Rectal smooth muscle tissue (tissue), 1 donor: ENCODE measurements at regions not wholly inside any gene's neighbourhood (a gene's known extent, or its start where the extent isn't known, plus 50 kb on each side); places are given as distances from the start of the nearest gene placed in this dataset.
"Not testable (repeated sequence)": the region's sequence is repeated elsewhere in the genome, so short reads cannot be mapped to it uniquely, and the experiment has no call there.

ENCODE experiments used
- H3K27ac ChIP-seq: one replicate; pipeline ENCODE4 v1.7.0; 2013; ENCODE audit warnings: low read depth, low read length, inconsistent platforms
- H3K27me3 ChIP-seq: one replicate; pipeline ENCODE4 v1.7.0; 2013; ENCODE audit warnings: low read length; ENCODE audit not compliant: control insufficient read depth, insufficient read depth
- H3K36me3 ChIP-seq: one replicate; pipeline ENCODE4 v1.7.0; 2013; ENCODE audit warnings: low read length; ENCODE audit not compliant: control insufficient read depth, insufficient read depth
- H3K4me1 ChIP-seq: one replicate; pipeline ENCODE4 v1.7.0; 2013; ENCODE audit warnings: low read length; ENCODE audit not compliant: control insufficient read depth, insufficient read depth
- H3K4me3 ChIP-seq: one replicate; pipeline ENCODE4 v1.7.0; 2013; ENCODE audit warnings: low read length
- H3K9ac ChIP-seq: one replicate; pipeline ENCODE4 v1.7.0; 2013; ENCODE audit warnings: low read length

- not testable (repeated sequence) for H3K27ac ChIP-seq, H3K36me3 ChIP-seq, H3K27me3 ChIP-seq, H3K4me1 ChIP-seq, H3K4me3 ChIP-seq, H3K9ac ChIP-seq
Observed at GRCh38 chr14:48260394-48261295, 585.2 kb upstream of the MDGA2 start.

- H3K9ac ChIP-seq, H3K4me3 ChIP-seq, H3K36me3 ChIP-seq, H3K27ac ChIP-seq, H3K4me1 ChIP-seq, H3K27me3 ChIP-seq: not testable (repeated sequence)
Observed at GRCh38 chr14:48259876-48260275, 584.5 kb upstream of the MDGA2 start.

- H3K36me3 ChIP-seq, H3K27ac ChIP-seq, H3K4me1 ChIP-seq, H3K27me3 ChIP-seq, H3K4me3 ChIP-seq, H3K9ac ChIP-seq: not testable (repeated sequence)
Observed at GRCh38 chr14:48259232-48259631, 583.8 kb upstream of the MDGA2 start.

GRCh38 chr14:48258703-48259102, 583.3 kb upstream of the MDGA2 start:
- H3K27ac ChIP-seq, H3K4me1 ChIP-seq, H3K36me3 ChIP-seq, H3K27me3 ChIP-seq, H3K4me3 ChIP-seq, H3K9ac ChIP-seq: not testable (repeated sequence)

GRCh38 chr14:48253020-48253419, 577.6 kb upstream of the MDGA2 start:
- Histone ChIP-seq H3K9ac (no peak overlapping the region), H3K4me3 (no peak overlapping the region), H3K27me3 (no peaks in the 10 kb centered on the region), H3K4me1 (no peaks in the 10 kb centered on the region), H3K36me3 (no peaks in the 10 kb centered on the region), H3K27ac (no peak overlapping the region)

GRCh38 chr14:48251290-48251689, 575.9 kb upstream of the MDGA2 start:
- no peaks in the 10 kb centered on the region for H3K27me3 ChIP-seq
- no peaks in the 10 kb centered on the region for H3K4me1 ChIP-seq
- H3K4me3 ChIP-seq, result no peak overlapping the region
- no peaks in the 10 kb centered on the region for H3K36me3 ChIP-seq
- no peak overlapping the region for H3K27ac ChIP-seq
- H3K9ac ChIP-seq, result no peak overlapping the region

- Histone ChIP-seq H3K4me3 (no peak overlapping the region), H3K27me3 (no peaks in the 10 kb centered on the region), H3K36me3 (no peaks in the 10 kb centered on the region), H3K27ac (no peak overlapping the region), H3K4me1 (no peaks in the 10 kb centered on the region), H3K9ac (no peak overlapping the region)
Observed at GRCh38 chr14:48250575-48250974, 575.2 kb upstream of the MDGA2 start.

- Histone ChIP-seq H3K4me1 (no peaks in the 10 kb centered on the region), H3K36me3 (no peaks in the 10 kb centered on the region), H3K4me3 (no peak overlapping the region), H3K27ac (no peak overlapping the region), H3K9ac (no peak overlapping the region), H3K27me3 (no peaks in the 10 kb centered on the region)
Observed at GRCh38 chr14:48247977-48248376, 572.6 kb upstream of the MDGA2 start.

GRCh38 chr14:48243900-48244299, 568.5 kb upstream of the MDGA2 start:
- Histone ChIP-seq H3K4me3 (no peak overlapping the region), H3K27ac (no peak overlapping the region), H3K9ac (no peak overlapping the region), H3K36me3 (no peaks in the 10 kb centered on the region), H3K27me3 (no peaks in the 10 kb centered on the region), H3K4me1 (no peaks in the 10 kb centered on the region)

GRCh38 chr14:48229091-48229490, 553.7 kb upstream of the MDGA2 start:
- Histone ChIP-seq H3K27me3 (no peaks in the 10 kb centered on the region), H3K27ac (no peak overlapping the region), H3K36me3 (no peaks in the 10 kb centered on the region), H3K4me3 (no peak overlapping the region), H3K9ac (no peak overlapping the region), H3K4me1 (no peaks in the 10 kb centered on the region)

GRCh38 chr14:48193893-48194292, 518.5 kb upstream of the MDGA2 start:
- no peak overlapping the region for H3K4me3 ChIP-seq
- no peaks in the 10 kb centered on the region for H3K27me3 ChIP-seq
- no peak overlapping the region for H3K27ac ChIP-seq
- H3K9ac ChIP-seq, result no peak overlapping the region
- H3K4me1 ChIP-seq, result no peaks in the 10 kb centered on the region
- H3K36me3 ChIP-seq, result no peaks in the 10 kb centered on the region

GRCh38 chr14:48149624-48150023, 474.2 kb upstream of the MDGA2 start:
- H3K4me3 ChIP-seq, H3K36me3 ChIP-seq, H3K27ac ChIP-seq, H3K4me1 ChIP-seq, H3K27me3 ChIP-seq, H3K9ac ChIP-seq: not testable (repeated sequence)

GRCh38 chr14:48140804-48141203, 465.4 kb upstream of the MDGA2 start:
- Histone ChIP-seq H3K4me3 (no peak overlapping the region), H3K36me3 (no peaks in the 10 kb centered on the region), H3K4me1 (no peaks in the 10 kb centered on the region), H3K27me3 (no peaks in the 10 kb centered on the region), H3K9ac (no peak overlapping the region), H3K27ac (no peak overlapping the region)
